SH-SY5Y (cell line): ENCODE measurements at regions not wholly inside any gene's neighbourhood (a gene's known extent, or its start where the extent isn't known, plus 50 kb on each side); places are given as distances from the start of the nearest gene placed in this dataset.

Source experiments
- GATA2 ChIP-seq: IDR thresholded peaks from 2 replicates; pipeline ENCODE4 v1.6.1; 2011; ENCODE audit warnings: mild to moderate bottlenecking, low read depth, low read length
- GATA3 ChIP-seq: IDR thresholded peaks from 2 replicates; pipeline ENCODE4 v1.6.1; 2011; ENCODE audit warnings: low read depth, mild to moderate bottlenecking, low read length, moderate library complexity

DNA sequence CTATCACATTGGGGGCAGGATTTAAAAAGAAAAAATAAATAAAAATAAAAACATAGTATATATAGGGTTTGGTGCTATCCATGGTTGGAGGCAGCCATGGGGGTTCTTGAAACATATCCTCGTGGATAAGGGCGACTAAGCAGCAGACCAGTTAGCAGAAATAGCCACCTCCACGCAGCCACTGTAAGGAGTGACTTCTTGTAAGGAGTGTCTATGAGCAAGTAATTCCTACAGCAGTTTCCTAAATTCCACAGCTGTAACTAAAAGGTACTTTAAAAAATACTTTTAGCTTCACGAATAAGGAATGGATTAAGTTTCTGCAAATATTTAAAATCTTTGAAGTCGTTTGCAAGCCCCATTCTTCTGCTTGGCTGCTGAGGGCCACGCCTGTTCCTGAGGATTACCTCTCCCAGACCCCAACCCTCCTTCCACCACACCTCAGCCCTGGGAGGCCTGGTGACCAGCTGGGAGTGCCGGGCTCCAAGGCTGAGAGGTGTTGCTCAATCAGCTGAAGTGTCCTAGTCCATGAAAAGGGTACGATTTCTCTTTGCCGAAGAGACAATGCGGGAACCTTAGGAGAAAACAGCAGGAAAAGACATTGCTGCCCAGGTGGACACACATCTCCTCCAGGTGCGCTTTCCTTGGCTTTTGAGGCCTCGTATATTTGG lies 115.3 kb downstream of the ADSS2 start:
- TF ChIP-seq GATA2 (no peak), GATA3 (no peak)
